IMR-90 (cell line): ENCODE measurements at regions not wholly inside any gene's neighbourhood (a gene's known extent, or its start where the extent isn't known, plus 50 kb on each side); places are given as distances from the start of the nearest gene placed in this dataset.

Experiments
- ATAC-seq: fragments of 200-7000 bp; cut with Tn5 transposase; 2 replicates; pipeline ENCODE4 v1.9.1; 2020; ENCODE audit warnings: low read depth, mild to moderate bottlenecking, moderate library complexity
- BruUV-seq: library from RNA; stranded (reverse); fragments of 400-500 nt; replicated peaks from 2 replicates; lab custom pipeline; 2021; lab: Mats Ljungman, UMichigan
- CTCF ChIA-PET: fragments of 300-600 bp; formaldehyde crosslinking; extraction: SDS; loops from one replicate; lab custom pipeline; 2021; ENCODE audit warnings: antibody characterized with exemption; lab: Yijun Ruan, JAX
- POLR2A ChIA-PET: fragments of 300-600 bp; sonication (Branson Sonifier 250); formaldehyde crosslinking; loops from one replicate; lab custom pipeline; 2022; ENCODE audit warnings: antibody characterized with exemption; ENCODE audit not compliant: unreplicated experiment; lab: Charles Lee
- DNase-seq: peaks from one replicate; pipeline ENCODE4 v3.0.0; 2013
- H2AFZ ChIP-seq: replicated peaks from 2 replicates; pipeline ENCODE3; 2013; ENCODE audit warnings: low read length, mild to moderate bottlenecking; ENCODE audit not compliant: poor library complexity
- H2AK5ac ChIP-seq: 2 replicates; pipeline ENCODE4 v1.6.1; 2013; ENCODE audit warnings: low read depth, low read length, inconsistent platforms
- H2AK9ac ChIP-seq: replicated peaks from 2 replicates; pipeline ENCODE3; 2013; ENCODE audit warnings: mild to moderate bottlenecking, low read depth, low read length, moderate library complexity; ENCODE audit not compliant: poor library complexity
- H2BK120ac ChIP-seq: 2 replicates; pipeline ENCODE4 v1.6.1; 2013; ENCODE audit warnings: low read depth, low read length, inconsistent platforms
- H2BK15ac ChIP-seq: 3 replicates; pipeline ENCODE4 v1.6.1; 2013; ENCODE audit warnings: low read depth, low read length, inconsistent platforms
- H2BK20ac ChIP-seq: 2 replicates; pipeline ENCODE4 v1.6.1; 2013; ENCODE audit warnings: low read depth, mild to moderate bottlenecking, inconsistent platforms, low read length, moderate library complexity
- H2BK5ac ChIP-seq: 2 replicates; pipeline ENCODE4 v1.6.1; 2013; ENCODE audit warnings: mild to moderate bottlenecking, low read depth, low read length, inconsistent platforms; ENCODE audit not compliant: poor library complexity, severe bottlenecking
- H3K14ac ChIP-seq: replicated peaks from 2 replicates; pipeline ENCODE4 v1.6.1; 2013; ENCODE audit warnings: low read depth, low read length, inconsistent platforms
- H3K18ac ChIP-seq: 2 replicates; pipeline ENCODE4 v1.6.1; 2013; ENCODE audit warnings: low read depth, low read length, control low read depth
- H3K23ac ChIP-seq: 2 replicates; pipeline ENCODE4 v1.6.1; 2013; ENCODE audit warnings: low read depth, low read length, inconsistent platforms
- H3K27ac ChIP-seq: 2 replicates; pipeline ENCODE4 v1.5.1; 2013; ENCODE audit warnings: mild to moderate bottlenecking, control low read depth, low read length; ENCODE audit not compliant: insufficient read depth
- H3K27me3 ChIP-seq: 2 replicates; pipeline ENCODE4 v1.6.1; 2013; ENCODE audit warnings: low read length; ENCODE audit not compliant: control insufficient read depth, insufficient read depth
- H3K36me3 ChIP-seq: 2 replicates; pipeline ENCODE4 v1.6.1; 2013; ENCODE audit warnings: low read length, mixed read lengths; ENCODE audit not compliant: control insufficient read depth, insufficient read depth
- H3K4ac ChIP-seq: 2 replicates; pipeline ENCODE4 v1.6.1; 2013; ENCODE audit warnings: low read depth, low read length, inconsistent platforms
- H3K4me1 ChIP-seq: 2 replicates; pipeline ENCODE4 v1.6.1; 2013; ENCODE audit warnings: low read length, mixed read lengths; ENCODE audit not compliant: control insufficient read depth, insufficient read depth
- H3K4me2 ChIP-seq: 2 replicates; pipeline ENCODE4 v1.6.1; 2013; ENCODE audit warnings: low read depth, mild to moderate bottlenecking, control low read depth, low read length, moderate library complexity
- H3K4me3 ChIP-seq: 2 replicates; pipeline ENCODE4 v1.5.1; 2013; ENCODE audit warnings: low read depth, mild to moderate bottlenecking, control low read depth, low read length, moderate library complexity; ENCODE audit not compliant: insufficient read depth
- H3K56ac ChIP-seq: 2 replicates; pipeline ENCODE4 v1.6.1; 2013; ENCODE audit warnings: low read length, inconsistent platforms; ENCODE audit not compliant: insufficient read depth; ENCODE audit errors: extremely low read depth
- H3K79me1 ChIP-seq, 2 experiments: 2 replicates each; pipeline ENCODE4 v1.6.1; 2013; ENCODE audit warnings: low read length in 2 of 2, inconsistent platforms in 1 of 2, low read depth in 1 of 2
- H3K9ac ChIP-seq: 2 replicates; pipeline ENCODE4 v1.6.1; 2013; ENCODE audit warnings: low read depth, low read length, control low read depth
- H3K9me1 ChIP-seq: 2 replicates; pipeline ENCODE4 v1.6.1; 2013; ENCODE audit warnings: low read length, inconsistent platforms; ENCODE audit not compliant: insufficient read depth
- H3K9me3 ChIP-seq: 2 replicates; pipeline ENCODE4 v1.6.1; 2013; ENCODE audit warnings: low read length; ENCODE audit not compliant: control insufficient read depth, insufficient read depth
- H4K20me1 ChIP-seq: 2 replicates; pipeline ENCODE4 v1.6.1; 2013; ENCODE audit warnings: low read length, inconsistent platforms; ENCODE audit not compliant: insufficient read depth
- H4K5ac ChIP-seq: 2 replicates; pipeline ENCODE4 v1.6.1; 2013; ENCODE audit warnings: mild to moderate bottlenecking, low read depth, low read length, control low read depth
- H4K8ac ChIP-seq, 2 experiments: 2 replicates each; pipeline ENCODE4 v1.6.1; 2013; ENCODE audit warnings: low read depth in 2 of 2, low read length in 2 of 2, control low read depth in 1 of 2, inconsistent platforms in 1 of 2
- H4K91ac ChIP-seq: 2 replicates; pipeline ENCODE4 v1.6.1; 2013; ENCODE audit warnings: low read depth, low read length, inconsistent platforms; ENCODE audit not compliant: insufficient read depth
- BHLHE40 ChIP-seq: fragments of 150-350 bp; IDR thresholded peaks from 2 replicates; pipeline ENCODE4 v1.6.1; 2016; ENCODE audit warnings: mild to moderate bottlenecking, low read depth, low read length
- CEBPB ChIP-seq: IDR thresholded peaks from 2 replicates; pipeline ENCODE4 v1.6.1; 2012; ENCODE audit warnings: low read depth, low read length, improper control_type of control experiment
- ELK1 ChIP-seq: fragments of 150-350 bp; IDR thresholded peaks from 2 replicates; pipeline ENCODE4 v1.6.1; 2016; ENCODE audit warnings: low read depth, mild to moderate bottlenecking, low read length, moderate library complexity, borderline replicate concordance
- FOS ChIP-seq: fragments of 150-350 bp; IDR thresholded peaks from 2 replicates; pipeline ENCODE4 v1.6.1; 2016; ENCODE audit warnings: low read depth, low read length
- MAFK ChIP-seq: IDR thresholded peaks from 2 replicates; pipeline ENCODE4 v1.6.1; 2012; ENCODE audit warnings: low read depth, low read length, improper control_type of control experiment
- MAZ ChIP-seq: IDR thresholded peaks from 2 replicates; pipeline ENCODE4 v1.6.1; 2012; ENCODE audit warnings: low read depth, mild to moderate bottlenecking, low read length, improper control_type of control experiment, moderate library complexity, borderline replicate concordance
- MXI1 ChIP-seq: IDR thresholded peaks from 2 replicates; pipeline ENCODE4 v1.6.1; 2012; ENCODE audit warnings: low read depth, mild to moderate bottlenecking, low read length, moderate library complexity, borderline replicate concordance
- POLR2A ChIP-seq: IDR thresholded peaks from 2 replicates; pipeline ENCODE4 v1.6.1; 2012; ENCODE audit warnings: mild to moderate bottlenecking, low read depth, low read length
- RCOR1 ChIP-seq: IDR thresholded peaks from 2 replicates; pipeline ENCODE4 v1.6.1; 2012; ENCODE audit warnings: mild to moderate bottlenecking, low read length, improper control_type of control experiment; ENCODE audit not compliant: insufficient replicate concordance
- RFX5 ChIP-seq: IDR thresholded peaks from 2 replicates; pipeline ENCODE4 v1.8.0; 2012; ENCODE audit warnings: low read depth, mild to moderate bottlenecking, low read length, moderate library complexity
- SMC3 ChIP-seq: fragments of 150-350 bp; IDR thresholded peaks from 2 replicates; pipeline ENCODE4 v1.6.1; 2016; ENCODE audit warnings: low read depth, mild to moderate bottlenecking, antibody characterized with exemption, low read length, moderate library complexity
- USF2 ChIP-seq: fragments of 150-350 bp; IDR thresholded peaks from 2 replicates; pipeline ENCODE4 v1.6.1; 2017; ENCODE audit warnings: mild to moderate bottlenecking, antibody characterized with exemption, low read length, low read depth
- WGBS, 2 experiments: methylation state at CpG; one replicate each; pipeline versions ENCODE4 v1.1.5 to v1.1.7; 2013; ENCODE audit warnings: missing lambda C conversion rate in 2 of 2; ENCODE audit not compliant: insufficient read length in 1 of 2; ENCODE audit errors: extremely low coverage in 2 of 2; 5-methylcytosine and 5-hydroxymethylcytosine counted together
- dilution Hi-C: fragments of 300-500 bp; cut with HindIII; formaldehyde crosslinking; loops from one replicate; pipeline ENCODE4 v1.14.3; 2018; ENCODE audit warnings: low sequenced_read_pairs; ENCODE audit not compliant: unreplicated experiment
- in situ Hi-C: fragments of 300-500 bp; cut with MboI; formaldehyde crosslinking; loops from 3 replicates; pipeline ENCODE4 v1.14.3; 2019; ENCODE audit warnings: low sequenced_read_pairs, inconsistent platforms, mixed read lengths
- intact Hi-C: fragments of 100-400 bp; cut with micrococcal nuclease; formaldehyde crosslinking; loops from 2 replicates; pipeline ENCODE4 v1.10.0; 2022

DNA sequence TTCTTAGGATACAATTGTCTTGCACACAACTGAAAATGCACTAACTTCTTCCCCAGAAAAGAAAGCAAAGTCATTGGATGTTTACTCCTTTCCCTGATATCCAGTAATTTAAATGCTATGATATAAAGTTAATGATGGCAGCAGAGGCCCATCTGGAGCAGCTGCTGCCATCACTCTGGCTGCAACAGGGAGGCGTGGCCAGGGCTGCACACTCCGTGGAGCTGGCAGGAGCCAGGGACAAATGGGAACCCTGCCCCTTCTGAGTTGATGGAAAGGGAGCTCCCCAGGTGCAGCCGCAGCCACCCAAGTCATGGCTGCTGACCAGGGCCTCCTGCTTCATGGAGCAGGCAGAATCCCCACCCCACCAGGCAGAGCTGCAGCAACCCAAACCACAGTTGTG, 72.6 kb upstream of the ALDH1A3 start:
- ChIA-PET POLR2A (no interaction called here), CTCF (no interaction called here)
- no peak overlapping the region for H2BK5ac ChIP-seq
- no peak for ATAC-seq
- no peak overlapping the region for H3K4ac ChIP-seq
- no peaks in the 10 kb centered on the region for H3K36me3 ChIP-seq
- H3K4me2 ChIP-seq = no peak overlapping the region
- H3K23ac ChIP-seq = no peak overlapping the region
- no peak overlapping the region for H2BK15ac ChIP-seq
- 29% methylated on average over 2 of the region's 3 CpGs; no CpG with 5 or more reads in 1 of the 2 experiments for WGBS, 2 experiments
- peaks cover 1% of the 10 kb centered on the region for H3K27me3 ChIP-seq
- no peak for DNase-seq
- H2AK9ac ChIP-seq = no peak overlapping the region
- intact Hi-C loops (no loop called here), dilution Hi-C loops (no loop called here), in situ Hi-C loops (no loop called here)
- peaks cover 3% of the 10 kb centered on the region for H3K9me3 ChIP-seq
- no peak overlapping the region for H2AFZ ChIP-seq
- no peak overlapping the region for H3K27ac ChIP-seq
- no peak overlapping the region for H4K5ac ChIP-seq
- H3K18ac ChIP-seq = no peak overlapping the region
- H2BK20ac ChIP-seq = no peak overlapping the region
- no peaks in the 10 kb centered on the region for H3K79me1 ChIP-seq
- no peak overlapping the region for H2AK5ac ChIP-seq
- H3K9ac ChIP-seq = no peak overlapping the region
- BruUV-seq = no TSS peak
- H4K8ac ChIP-seq = no peak overlapping the region
- no peak overlapping the region for H3K14ac ChIP-seq
- H3K4me1 ChIP-seq = no peaks in the 10 kb centered on the region
- no peaks in the 10 kb centered on the region for H4K20me1 ChIP-seq
- TF ChIP-seq CEBPB = no peak
- TF ChIP-seq RCOR1 = no peak
- no peak for TF ChIP-seq FOS
- TF ChIP-seq USF2 = no peak
- TF ChIP-seq BHLHE40 = no peak
- no peak for TF ChIP-seq MAFK
- no peak for TF ChIP-seq MXI1
- TF ChIP-seq ELK1 = no peak
- no peak for TF ChIP-seq SMC3
- no peak for TF ChIP-seq MAZ
- TF ChIP-seq RFX5 = no peak
- no peak for TF ChIP-seq POLR2A
- no peak overlapping the region for H3K4me3 ChIP-seq
- H3K9me1 ChIP-seq = no peaks in the 10 kb centered on the region
- no peak overlapping the region for H3K56ac ChIP-seq
- no peak overlapping the region for H4K91ac ChIP-seq
- no peak overlapping the region for H2BK120ac ChIP-seq
